ELR (cell line): ENCODE measurements at regions not wholly inside any gene's neighbourhood (a gene's known extent, or its start where the extent isn't known, plus 50 kb on each side); places are given as distances from the start of the nearest gene placed in this dataset.

Experiments used
- DNase-seq: peaks from one replicate; pipeline ENCODE4 v3.0.0-alpha.2; 2015; ENCODE audit warnings: low read depth

GRCh38 chr12:91441993-91442952, 259.7 kb upstream of the DCN start:
- no peak for DNase-seq

- DNase-seq: no peak
Observed at GRCh38 chr12:91441246-91441645, 258.6 kb upstream of the DCN start.

- no peak for DNase-seq
Observed at GRCh38 chr12:91434081-91434480, 251.5 kb upstream of the DCN start.

- DNase-seq: no peak
Observed at GRCh38 chr12:91432755-91433154, 250.1 kb upstream of the DCN start.

GRCh38 chr12:91432089-91432488, 249.5 kb upstream of the DCN start:
- DNase-seq: no peak

- no peak for DNase-seq
Observed at GRCh38 chr12:91424506-91424905, 241.9 kb upstream of the DCN start.

- DNase-seq: no peak
Observed at GRCh38 chr12:91423693-91424050, 241.1 kb upstream of the DCN start.

- no peak for DNase-seq
Observed at GRCh38 chr12:91422811-91423692, 240.4 kb upstream of the DCN start.

- no peak for DNase-seq
Observed at GRCh38 chr12:91422127-91422526, 239.5 kb upstream of the DCN start.

- no peak for DNase-seq
Observed at GRCh38 chr12:91419809-91420208, 237.2 kb upstream of the DCN start.

- DNase-seq: no peak
Observed at GRCh38 chr12:91418221-91419090, 235.8 kb upstream of the DCN start.

GRCh38 chr12:91417650-91418049, 235.0 kb upstream of the DCN start:
- no peak for DNase-seq

- no peak for DNase-seq
Observed at GRCh38 chr12:91414636-91415035, 232.0 kb upstream of the DCN start.

- peak; percentile 30 for DNase-seq
Observed at GRCh38 chr12:91413581-91414546, 231.2 kb upstream of the DCN start.

- DNase-seq: peak; percentile 44
Observed at GRCh38 chr12:91406920-91407341, 224.3 kb upstream of the DCN start.

GRCh38 chr12:91404441-91404840, 221.8 kb upstream of the DCN start:
- DNase-seq: no peak

- DNase-seq: no peak
Observed at GRCh38 chr12:91401190-91401589, 218.6 kb upstream of the DCN start.

- DNase-seq: no peak
Observed at GRCh38 chr12:91400271-91400670, 217.7 kb upstream of the DCN start.

GRCh38 chr12:91397866-91398532, 215.4 kb upstream of the DCN start:
- DNase-seq: no peak

GRCh38 chr12:91396293-91396692, 213.7 kb upstream of the DCN start:
- DNase-seq: no peak
